ENCODE measurements at regions not wholly inside any gene's neighbourhood (a gene's known extent, or its start where the extent isn't known, plus 50 kb on each side); places are given as distances from the start of the nearest gene placed in this dataset.

- POLR2A ChIA-PET: no interaction called here
- Histone ChIP-seq H3K4me3 (replicated peaks in 1 of 3; ENCODE audit: insufficient read depth in 1 of 3, low read depth in 1 of 3, low read length in 3 of 3) (no peak overlapping the region), H3K4me1 (ENCODE audit: control insufficient read depth, extremely low read depth, insufficient read depth, low read length) (peaks cover 3% of the 10 kb centered on the region), H3K9ac (replicated peaks; ENCODE audit: extremely low read depth, insufficient read depth, low read length) (no peak overlapping the region), H2AFZ (ENCODE audit: low read depth, low read length) (no peak overlapping the region), H3K9me1 (replicated peaks; ENCODE audit: control insufficient read depth, extremely low read depth, insufficient read depth, low read length) (no peaks in the 10 kb centered on the region), H3K9me3 (replicated peaks; ENCODE audit: control insufficient read depth, insufficient read depth, low read length) (no peaks in the 10 kb centered on the region), H3K36me3 (ENCODE audit: control insufficient read depth in 2 of 2, extremely low read depth in 1 of 2, insufficient read depth in 2 of 2, low read length in 2 of 2) (no peaks in the 10 kb centered on the region), H3K4me2 (ENCODE audit: insufficient read depth, low read length) (peak overlapping the region; percentile 47), H3K27me3 (ENCODE audit: control insufficient read depth in 2 of 2, insufficient read depth in 2 of 2, low read length in 2 of 2) (no peaks in the 10 kb centered on the region), H4K20me1 (replicated peaks; ENCODE audit: control insufficient read depth, extremely low read depth, insufficient read depth, low read length) (no peaks in the 10 kb centered on the region), H3K27ac (ENCODE audit: insufficient read depth, low read depth, low read length) (no peak overlapping the region), H3K79me2 (ENCODE audit: control insufficient read depth, insufficient read depth, low read length) (no peaks in the 10 kb centered on the region)
- no TSS peak for BruUV-seq (replicated peaks)
- intact Hi-C loops (cut with micrococcal nuclease): loop anchor here (1.0 to 10.0 kb wide), 3 partner anchors 332 to 1150 kb away; no protein-coding TSS in a partner anchor
- DNase-seq (ENCODE audit: low read depth, low spot score) (peak; percentile 64), FAIRE-seq (peak; percentile 85)
- CTCF ChIA-PET: interaction anchor here (0.6 to 4.5 kb wide), 24 partner anchors 10 to 1149 kb away, joined by 3 to 51 read pairs (median 4); no protein-coding TSS in a partner anchor
- TF ChIP-seq CTCF (IDR thresholded peaks at IDR 0.05; ENCODE audit: extremely low read depth in 1 of 2, insufficient read depth in 1 of 2, low read depth in 1 of 2, low read length in 2 of 2): peak; percentile 45 to 52
- no peak for TF ChIP-seq MAX (IDR thresholded peaks at IDR 0.05; ENCODE audit: insufficient read depth, insufficient read length)
- dilution Hi-C loops (cut with MboI; ENCODE audit: extremely low pct_ligation_motif_present, low sequenced_read_pairs): no loop called here
Observed at GRCh38 chr11:96464700-96465307, 75.0 kb downstream of the JRKL start.

DNA sequence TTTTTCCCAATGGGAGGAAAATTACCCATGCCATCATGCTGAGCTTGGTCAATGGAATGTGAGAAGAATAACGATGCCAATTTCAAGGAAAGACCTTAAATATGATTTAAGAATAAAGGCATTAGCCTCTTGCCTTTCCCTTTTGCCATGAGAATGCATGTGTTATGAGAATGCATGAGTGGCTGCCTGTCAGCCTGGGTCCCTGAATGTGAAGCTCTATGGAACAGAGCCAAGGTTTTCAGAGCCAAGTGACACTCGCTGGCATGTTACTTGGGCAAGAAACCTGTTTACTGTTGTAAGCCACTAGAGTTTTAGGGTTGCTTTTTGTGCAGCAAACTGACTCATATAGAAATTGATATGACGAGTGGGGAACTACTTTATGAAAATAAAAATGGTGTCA is 75.7 kb downstream of the JRKL start:
- CTCF ChIA-PET: interaction anchor here (1.2 to 4.5 kb wide), 5 partner anchors 18 to 675 kb away, joined by 4 to 51 read pairs (median 19); no protein-coding TSS in a partner anchor
- Histone ChIP-seq H3K79me2 (ENCODE audit: control insufficient read depth, insufficient read depth, low read length) (no peaks in the 10 kb centered on the region), H3K27ac (ENCODE audit: insufficient read depth, low read depth, low read length) (no peak overlapping the region), H3K9ac (replicated peaks; ENCODE audit: extremely low read depth, insufficient read depth, low read length) (no peak overlapping the region), H3K36me3 (ENCODE audit: control insufficient read depth in 2 of 2, extremely low read depth in 1 of 2, insufficient read depth in 2 of 2, low read length in 2 of 2) (no peaks in the 10 kb centered on the region), H3K27me3 (ENCODE audit: control insufficient read depth in 2 of 2, insufficient read depth in 2 of 2, low read length in 2 of 2) (no peaks in the 10 kb centered on the region), H3K4me2 (ENCODE audit: insufficient read depth, low read length) (no peak overlapping the region), H2AFZ (ENCODE audit: low read depth, low read length) (no peak overlapping the region), H4K20me1 (replicated peaks; ENCODE audit: control insufficient read depth, extremely low read depth, insufficient read depth, low read length) (no peaks in the 10 kb centered on the region), H3K4me3 (replicated peaks in 1 of 3; ENCODE audit: insufficient read depth in 1 of 3, low read depth in 1 of 3, low read length in 3 of 3) (no peak overlapping the region), H3K9me1 (replicated peaks; ENCODE audit: control insufficient read depth, extremely low read depth, insufficient read depth, low read length) (no peaks in the 10 kb centered on the region), H3K9me3 (replicated peaks; ENCODE audit: control insufficient read depth, insufficient read depth, low read length) (no peaks in the 10 kb centered on the region), H3K4me1 (ENCODE audit: control insufficient read depth, extremely low read depth, insufficient read depth, low read length) (peaks cover 3% of the 10 kb centered on the region)
- no peak for DNase-seq (ENCODE audit: low read depth, low spot score)
- BruUV-seq (replicated peaks): no TSS peak
- no peak for TF ChIP-seq EZH2 (IDR thresholded peaks at IDR 0.05; ENCODE audit: borderline replicate concordance, low read depth, low read length, severe bottlenecking)
- no peak for TF ChIP-seq MYC (IDR thresholded peaks at IDR 0.05; ENCODE audit: low read depth, low read length)
- TF ChIP-seq JUN (IDR thresholded peaks at IDR 0.05; ENCODE audit: borderline replicate concordance, insufficient read depth, insufficient read length, low read depth): no peak
- no peak for TF ChIP-seq MAX (IDR thresholded peaks at IDR 0.05; ENCODE audit: insufficient read depth, insufficient read length)
- no peak for TF ChIP-seq FOS (IDR thresholded peaks at IDR 0.05; ENCODE audit: borderline replicate concordance, insufficient read depth, low read length)
- TF ChIP-seq GATA2 (IDR thresholded peaks at IDR 0.05; ENCODE audit: insufficient read depth, insufficient read length, low read depth, low read length): no peak
- no peak for FAIRE-seq
- POLR2A ChIA-PET: no interaction called here
- intact Hi-C loops (cut with micrococcal nuclease): loop anchor here (2.0 to 10.0 kb wide), 2 partner anchors 331 to 1149 kb away; no protein-coding TSS in a partner anchor
- dilution Hi-C loops (cut with MboI; ENCODE audit: extremely low pct_ligation_motif_present, low sequenced_read_pairs): no loop called here

Measured in endothelial cell of umbilical vein (primary cell).